Eye (tissue), 1 donor: ENCODE measurements at regions not wholly inside any gene's neighbourhood (a gene's known extent, or its start where the extent isn't known, plus 50 kb on each side); places are given as distances from the start of the nearest gene placed in this dataset.

Source experiments
- DNase-seq: peaks from one replicate; pipeline ENCODE4 v3.0.0-alpha.2; 2015

GRCh38 chr1:115491298-115492018 is 150.3 kb upstream of the VANGL1 start:
- no peak for DNase-seq

- no peak for DNase-seq
Measured at GRCh38 chr1:115479055-115479482, 141.0 kb upstream of the NGF start.

GRCh38 chr1:115477071-115477470 is 139.0 kb upstream of the NGF start:
- no peak for DNase-seq

- no peak for DNase-seq
Measured at GRCh38 chr1:115476616-115477015, 138.6 kb upstream of the NGF start.

GRCh38 chr1:115475901-115476300 is 137.9 kb upstream of the NGF start:
- peak; percentile 71 for DNase-seq

GRCh38 chr1:115475252-115475651 is 137.2 kb upstream of the NGF start:
- no peak for DNase-seq

- DNase-seq = no peak
Measured at GRCh38 chr1:115473986-115474565, 136.0 kb upstream of the NGF start.

- peak; percentile 50 for DNase-seq
Measured at GRCh38 chr1:115469703-115470476, 131.8 kb upstream of the NGF start.

GRCh38 chr1:115467790-115468189 is 129.7 kb upstream of the NGF start:
- no peak for DNase-seq

GRCh38 chr1:115467196-115467595 is 129.1 kb upstream of the NGF start:
- DNase-seq = peak; percentile 9

- DNase-seq = no peak
Measured at GRCh38 chr1:115466433-115466832, 128.4 kb upstream of the NGF start.

GRCh38 chr1:115465802-115466363 is 127.8 kb upstream of the NGF start:
- DNase-seq = no peak

GRCh38 chr1:115463347-115463746 is 125.3 kb upstream of the NGF start:
- no peak for DNase-seq

- DNase-seq = no peak
Measured at GRCh38 chr1:115462566-115463076, 124.6 kb upstream of the NGF start.

- no peak for DNase-seq
Measured at GRCh38 chr1:115461526-115461925, 123.5 kb upstream of the NGF start.

GRCh38 chr1:115459161-115459560 is 121.1 kb upstream of the NGF start:
- DNase-seq = no peak

GRCh38 chr1:115458426-115459114 is 120.5 kb upstream of the NGF start:
- DNase-seq = no peak

- DNase-seq = no peak
Measured at GRCh38 chr1:115457289-115457688, 119.2 kb upstream of the NGF start.

GRCh38 chr1:115456441-115456961 is 118.5 kb upstream of the NGF start:
- no peak for DNase-seq

GRCh38 chr1:115454837-115455511 is 116.9 kb upstream of the NGF start:
- peak; percentile 41 for DNase-seq

- no peak for DNase-seq
Measured at GRCh38 chr1:115453666-115454065, 115.6 kb upstream of the NGF start.
